Fibroblast of lung (primary cell): ENCODE measurements at regions not wholly inside any gene's neighbourhood (a gene's known extent, or its start where the extent isn't known, plus 50 kb on each side); places are given as distances from the start of the nearest gene placed in this dataset.

Experiments used
- DNase-seq, 2 donors: peaks; one replicate each; pipeline versions ENCODE4 v3.0.0 to v3.0.0-alpha.2; 2010; ENCODE audit warnings: low read depth in 2 of 2
- H2AFZ ChIP-seq: 2 replicates; pipeline ENCODE4 v1.5.1; 2012; ENCODE audit warnings: low read length, control low read depth, inconsistent platforms
- H3K27ac ChIP-seq: 2 replicates; pipeline ENCODE4 v1.5.1; 2011; ENCODE audit warnings: low read length, control low read depth; ENCODE audit not compliant: insufficient read depth
- H3K27me3 ChIP-seq: 2 replicates; pipeline ENCODE4 v1.5.1; 2011; ENCODE audit warnings: mild to moderate bottlenecking, low read length; ENCODE audit not compliant: control insufficient read depth, insufficient read depth
- H3K36me3 ChIP-seq: 2 replicates; pipeline ENCODE4 v1.5.1; 2011; ENCODE audit warnings: low read length; ENCODE audit not compliant: control insufficient read depth, insufficient read depth
- H3K4me1 ChIP-seq: 2 replicates; pipeline ENCODE4 v1.5.1; 2011; ENCODE audit warnings: low read length; ENCODE audit not compliant: control insufficient read depth, insufficient read depth; ENCODE audit errors: extremely low read depth
- H3K4me2 ChIP-seq: 2 replicates; pipeline ENCODE4 v1.5.1; 2011; ENCODE audit warnings: low read length, control low read depth; ENCODE audit not compliant: insufficient read depth; ENCODE audit errors: extremely low read depth
- H3K4me3 ChIP-seq, 4 experiments: fragments of 200-600 bp in 1 of 4; sonication (generic) in 1 of 4; replicated peaks in 1 of 4; 2 replicates each; pipeline ENCODE4 v1.5.1; 2011 to 2016; ENCODE audit warnings: low read length in 4 of 4, low read depth in 3 of 4, mild to moderate bottlenecking in 3 of 4, control low read depth in 2 of 4, inconsistent platforms in 1 of 4, mixed read lengths in 1 of 4; ENCODE audit not compliant: insufficient read depth in 1 of 4; ENCODE audit errors: control extremely low read depth in 1 of 4
- H3K79me2 ChIP-seq: 2 replicates; pipeline ENCODE4 v1.5.1; 2012; ENCODE audit warnings: mild to moderate bottlenecking, low read length, inconsistent platforms; ENCODE audit not compliant: control insufficient read depth, insufficient read depth
- H3K9ac ChIP-seq: 2 replicates; pipeline ENCODE4 v1.5.1; 2011; ENCODE audit warnings: mild to moderate bottlenecking, low read length, control low read depth; ENCODE audit not compliant: insufficient read depth
- H3K9me3 ChIP-seq: 2 replicates; pipeline ENCODE4 v1.5.1; 2012; ENCODE audit warnings: low read depth, low read length; ENCODE audit not compliant: control insufficient read depth, insufficient read depth
- H4K20me1 ChIP-seq: 2 replicates; pipeline ENCODE4 v1.5.1; 2011; ENCODE audit warnings: low read length; ENCODE audit not compliant: control insufficient read depth, insufficient read depth; ENCODE audit errors: extremely low read depth
- EZH2 ChIP-seq: IDR thresholded peaks from 2 replicates; pipeline ENCODE4 v1.5.1; 2012; ENCODE audit warnings: low read length, control low read depth, mild to moderate bottlenecking; ENCODE audit errors: missing control alignments
- TF ChIP-seq, protein P1 (sequence below), 2 donors: IDR thresholded peaks in 1 of 2; conservative IDR thresholded peaks in 1 of 2; 1 replicate in 1 of 2; 2 replicates in 1 of 2; pipeline ENCODE4 v1.5.1; 2011 to 2012; ENCODE audit warnings: low read length in 2 of 2, control low read depth in 1 of 2, inconsistent platforms in 1 of 2, low read depth in 1 of 2, mild to moderate bottlenecking in 1 of 2

DNA sequence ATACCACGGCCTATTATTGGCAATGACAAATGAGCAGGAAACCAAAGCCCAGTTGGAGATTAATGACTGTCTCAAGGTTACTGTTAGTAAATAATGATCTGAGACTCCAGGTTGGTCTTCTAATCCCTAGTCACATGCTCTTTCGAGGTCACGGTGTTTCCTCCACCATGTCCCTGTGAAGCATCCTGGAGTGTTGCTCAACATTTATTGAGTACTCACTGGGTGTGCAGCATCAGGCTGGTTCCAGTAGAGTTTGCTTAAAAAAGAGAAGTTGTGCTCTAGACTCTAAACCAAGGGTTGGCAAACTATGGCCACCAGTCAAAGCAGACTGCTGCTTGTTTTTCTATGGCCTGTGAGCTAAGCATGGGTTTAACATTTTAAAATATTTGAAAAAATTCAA, 263.8 kb upstream of the ATP5MC3 start:
- no peaks in the 10 kb centered on the region for H3K36me3 ChIP-seq
- no peak for TF ChIP-seq EZH2
- TF ChIP-seq, protein P1, sequence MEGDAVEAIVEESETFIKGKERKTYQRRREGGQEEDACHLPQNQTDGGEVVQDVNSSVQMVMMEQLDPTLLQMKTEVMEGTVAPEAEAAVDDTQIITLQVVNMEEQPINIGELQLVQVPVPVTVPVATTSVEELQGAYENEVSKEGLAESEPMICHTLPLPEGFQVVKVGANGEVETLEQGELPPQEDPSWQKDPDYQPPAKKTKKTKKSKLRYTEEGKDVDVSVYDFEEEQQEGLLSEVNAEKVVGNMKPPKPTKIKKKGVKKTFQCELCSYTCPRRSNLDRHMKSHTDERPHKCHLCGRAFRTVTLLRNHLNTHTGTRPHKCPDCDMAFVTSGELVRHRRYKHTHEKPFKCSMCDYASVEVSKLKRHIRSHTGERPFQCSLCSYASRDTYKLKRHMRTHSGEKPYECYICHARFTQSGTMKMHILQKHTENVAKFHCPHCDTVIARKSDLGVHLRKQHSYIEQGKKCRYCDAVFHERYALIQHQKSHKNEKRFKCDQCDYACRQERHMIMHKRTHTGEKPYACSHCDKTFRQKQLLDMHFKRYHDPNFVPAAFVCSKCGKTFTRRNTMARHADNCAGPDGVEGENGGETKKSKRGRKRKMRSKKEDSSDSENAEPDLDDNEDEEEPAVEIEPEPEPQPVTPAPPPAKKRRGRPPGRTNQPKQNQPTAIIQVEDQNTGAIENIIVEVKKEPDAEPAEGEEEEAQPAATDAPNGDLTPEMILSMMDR (conservative IDR thresholded peaks at IDR 0.05 in 1 of 2, IDR thresholded peaks at IDR 0.05 in 1 of 2; ENCODE audit: low read depth in 1 of 2, low read length in 2 of 2): no peak
- H3K27me3 ChIP-seq: no peaks in the 10 kb centered on the region
- no peak overlapping the region for H2AFZ ChIP-seq
- DNase-seq: no peak
- H4K20me1 ChIP-seq: no peaks in the 10 kb centered on the region
- H3K4me3 ChIP-seq: no peak overlapping the region
- H3K4me1 ChIP-seq: no peaks in the 10 kb centered on the region
- H3K4me2 ChIP-seq: no peak overlapping the region
- no peak overlapping the region for H3K9ac ChIP-seq
- H3K27ac ChIP-seq: no peak overlapping the region
- no peaks in the 10 kb centered on the region for H3K79me2 ChIP-seq
- H3K9me3 ChIP-seq: no peaks in the 10 kb centered on the region

DNA sequence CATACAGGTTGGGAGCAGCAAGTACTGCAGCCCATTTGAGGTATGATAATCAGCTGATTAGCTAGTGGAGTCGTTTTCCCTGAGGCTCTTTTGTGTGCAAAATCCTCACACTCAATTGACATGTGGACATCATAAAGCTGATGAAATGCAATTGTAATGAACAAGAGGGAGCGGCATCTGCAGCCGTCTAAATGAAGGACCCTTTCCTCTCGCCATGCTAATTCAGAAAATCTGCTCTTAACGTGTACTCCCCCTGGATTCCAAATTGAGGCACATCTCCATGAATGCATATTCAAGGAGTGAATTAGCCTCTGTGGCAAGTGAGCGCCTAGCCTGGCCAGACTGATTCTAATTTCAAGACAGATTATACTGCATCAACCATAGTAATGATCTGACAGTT, 260.9 kb upstream of the ATP5MC3 start:
- no peaks in the 10 kb centered on the region for H3K27me3 ChIP-seq
- no peaks in the 10 kb centered on the region for H3K4me1 ChIP-seq
- H3K4me3 ChIP-seq: no peak overlapping the region
- no peak overlapping the region for H2AFZ ChIP-seq
- no peak overlapping the region for H3K27ac ChIP-seq
- H4K20me1 ChIP-seq: no peaks in the 10 kb centered on the region
- H3K9ac ChIP-seq: no peak overlapping the region
- no peaks in the 10 kb centered on the region for H3K9me3 ChIP-seq
- H3K4me2 ChIP-seq: no peak overlapping the region
- TF ChIP-seq EZH2: no peak
- TF ChIP-seq, protein P1 (conservative IDR thresholded peaks at IDR 0.05 in 1 of 2, IDR thresholded peaks at IDR 0.05 in 1 of 2; ENCODE audit: low read depth in 1 of 2, low read length in 2 of 2): no peak
- H3K79me2 ChIP-seq: no peaks in the 10 kb centered on the region
- H3K36me3 ChIP-seq: no peaks in the 10 kb centered on the region
- DNase-seq: no peak

DNA sequence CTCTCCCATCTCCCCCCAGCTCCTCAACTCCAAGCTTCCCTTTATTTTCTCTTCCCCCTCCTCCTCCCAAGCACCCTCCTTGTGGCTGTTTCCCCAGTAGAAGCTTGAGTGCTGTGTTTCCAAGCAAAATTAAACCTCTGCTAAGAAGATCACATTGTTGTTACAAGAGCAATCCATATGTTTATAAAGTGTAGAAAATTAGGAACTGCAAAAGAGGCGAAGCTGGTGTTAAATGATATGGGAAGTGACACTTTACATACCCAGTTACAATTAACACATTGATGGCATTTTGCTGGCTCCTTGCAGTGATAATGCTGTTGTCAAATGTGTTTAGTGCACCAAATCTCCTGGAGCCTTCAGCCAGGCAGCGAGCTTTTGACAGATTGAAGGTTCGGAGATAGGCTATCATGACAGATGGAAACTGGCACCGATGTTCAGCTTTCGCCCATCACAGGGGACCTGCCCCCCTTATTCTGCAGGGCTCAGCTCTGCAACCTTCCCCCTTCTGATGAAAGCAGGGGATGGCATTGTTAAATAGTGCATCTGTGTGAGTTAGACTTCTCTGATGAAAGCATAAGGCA, 259.8 kb upstream of the ATP5MC3 start:
- no peaks in the 10 kb centered on the region for H3K9me3 ChIP-seq
- H3K4me2 ChIP-seq: no peak overlapping the region
- H3K4me3 ChIP-seq: no peak overlapping the region
- H3K9ac ChIP-seq: no peak overlapping the region
- no peaks in the 10 kb centered on the region for H3K4me1 ChIP-seq
- H4K20me1 ChIP-seq: no peaks in the 10 kb centered on the region
- DNase-seq: no peak
- no peak overlapping the region for H3K27ac ChIP-seq
- H3K27me3 ChIP-seq: no peaks in the 10 kb centered on the region
- H3K36me3 ChIP-seq: no peaks in the 10 kb centered on the region
- H2AFZ ChIP-seq: no peak overlapping the region
- TF ChIP-seq, protein P1 (conservative IDR thresholded peaks at IDR 0.05 in 1 of 2, IDR thresholded peaks at IDR 0.05 in 1 of 2; ENCODE audit: low read depth in 1 of 2, low read length in 2 of 2): no peak
- no peak for TF ChIP-seq EZH2
- no peaks in the 10 kb centered on the region for H3K79me2 ChIP-seq
